Thoracic aorta (tissue), 2 donors: ENCODE measurements at regions not wholly inside any gene's neighbourhood (a gene's known extent, or its start where the extent isn't known, plus 50 kb on each side); places are given as distances from the start of the nearest gene placed in this dataset.

ENCODE experiments used
- ATAC-seq: fragments of 150-250 bp; one replicate; pipeline ENCODE4 v1.8.0; 2017; ENCODE audit warnings: low read depth; ENCODE audit not compliant: insufficient number of reproducible peaks, low FRiP score
- DNase-seq: peaks from one replicate; pipeline ENCODE4 v3.0.0-alpha.2; 2020; ENCODE audit warnings: low spot score
- H3K27ac ChIP-seq, 2 donors: fragments of 200-600 bp; sonication (generic); 1 replicate in 1 of 2; 2 replicates in 1 of 2; pipeline ENCODE4 v1.5.1; 2016; ENCODE audit warnings: mild to moderate bottlenecking in 2 of 2, moderate library complexity in 2 of 2
- H3K27me3 ChIP-seq: fragments of 200-600 bp; sonication (generic); replicated peaks from 2 replicates; pipeline ENCODE4 v1.6.0; 2016; ENCODE audit warnings: mild to moderate bottlenecking; ENCODE audit not compliant: insufficient read depth
- H3K36me3 ChIP-seq: fragments of 200-600 bp; sonication (generic); one replicate; pipeline ENCODE4 v1.5.1; 2016
- H3K4me1 ChIP-seq, 2 donors: fragments of 200-600 bp; sonication (generic); 1 replicate in 1 of 2; 2 replicates in 1 of 2; pipeline versions ENCODE4 v1.5.1 to v1.6.0; 2016; ENCODE audit warnings: low read depth in 2 of 2, mild to moderate bottlenecking in 1 of 2; ENCODE audit not compliant: control insufficient read depth in 1 of 2
- H3K4me3 ChIP-seq: fragments of 200-600 bp; sonication (generic); 2 replicates; pipeline ENCODE4 v1.5.1; 2016; ENCODE audit warnings: mild to moderate bottlenecking
- H3K9me3 ChIP-seq: fragments of 200-600 bp; sonication (generic); 2 replicates; pipeline ENCODE4 v1.5.1; 2016
- CTCF ChIP-seq: fragments of 200-600 bp; sonication (generic); IDR thresholded peaks from one replicate; pipeline ENCODE4 v1.5.1; 2019; ENCODE audit warnings: antibody characterized with exemption

- no peak for ATAC-seq
- Histone ChIP-seq H3K27me3 (no peaks in the 10 kb centered on the region), H3K27ac (no peak overlapping the region), H3K4me1 (no peaks in the 10 kb centered on the region), H3K4me3 (no peak overlapping the region), H3K36me3 (no peaks in the 10 kb centered on the region), H3K9me3 (no peaks in the 10 kb centered on the region)
- no peak for DNase-seq
- TF ChIP-seq CTCF = no peak
Measured at GRCh38 chr2:230593765-230594164, 118.9 kb upstream of the CAB39 start.

GRCh38 chr2:230594286-230594840 lies 118.3 kb upstream of the CAB39 start:
- Histone ChIP-seq H3K4me1 (no peaks in the 10 kb centered on the region), H3K36me3 (no peaks in the 10 kb centered on the region), H3K4me3 (no peak overlapping the region), H3K27me3 (no peaks in the 10 kb centered on the region), H3K27ac (no peak overlapping the region), H3K9me3 (no peaks in the 10 kb centered on the region)
- DNase-seq (no peak), ATAC-seq (no peak)
- TF ChIP-seq CTCF = no peak

GRCh38 chr2:230599853-230600252 lies 112.8 kb upstream of the CAB39 start:
- no peak for ATAC-seq
- H3K4me3 ChIP-seq = no peak overlapping the region

GRCh38 chr2:230600285-230600684 lies 112.4 kb upstream of the CAB39 start:
- DNase-seq (no peak), ATAC-seq (no peak)
- H3K36me3 ChIP-seq = no peaks in the 10 kb centered on the region
- no peak for TF ChIP-seq CTCF
- no peak overlapping the region for H3K4me3 ChIP-seq
- no peaks in the 10 kb centered on the region for H3K4me1 ChIP-seq
- H3K27ac ChIP-seq = no peak overlapping the region
- H3K27me3 ChIP-seq = no peaks in the 10 kb centered on the region
- H3K9me3 ChIP-seq = no peaks in the 10 kb centered on the region

More at GRCh38 chr2:230599853-230600252, 112.8 kb upstream of the CAB39 start:
- DNase-seq = no peak
- H3K36me3 ChIP-seq = no peaks in the 10 kb centered on the region
- H3K27me3 ChIP-seq = no peaks in the 10 kb centered on the region
- no peak for TF ChIP-seq CTCF
- no peak overlapping the region for H3K27ac ChIP-seq
- no peaks in the 10 kb centered on the region for H3K9me3 ChIP-seq
- no peaks in the 10 kb centered on the region for H3K4me1 ChIP-seq

DNA sequence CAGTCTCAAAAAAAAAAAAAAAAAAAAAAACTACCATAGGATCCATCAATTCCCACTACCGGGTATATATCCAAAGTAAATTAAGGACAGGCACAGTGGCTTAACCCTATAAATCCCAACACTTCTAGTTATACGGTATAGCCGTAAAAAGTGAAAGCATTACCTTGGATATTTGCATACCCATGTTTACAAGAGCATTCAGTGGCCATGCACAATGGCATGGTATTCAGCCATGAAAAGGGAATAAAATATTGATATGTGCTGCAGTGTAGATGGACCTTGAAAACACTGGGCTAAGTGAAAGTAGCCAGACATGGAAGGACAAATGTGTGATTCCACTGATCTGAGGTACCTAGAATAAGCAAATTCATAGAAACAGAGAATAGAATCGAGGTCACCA lies 111.8 kb upstream of the CAB39 start:
- ATAC-seq (no peak), DNase-seq (no peak)
- Histone ChIP-seq H3K4me3 (no peak overlapping the region), H3K27me3 (no peaks in the 10 kb centered on the region), H3K9me3 (no peaks in the 10 kb centered on the region), H3K4me1 (no peaks in the 10 kb centered on the region), H3K27ac (no peak overlapping the region), H3K36me3 (no peaks in the 10 kb centered on the region)
- no peak for TF ChIP-seq CTCF
